HEK293 (cell line): ENCODE measurements at regions not wholly inside any gene's neighbourhood (a gene's known extent, or its start where the extent isn't known, plus 50 kb on each side); places are given as distances from the start of the nearest gene placed in this dataset.
A peak's percentile ranks its signal among the peaks of the same experiment; 100 is the strongest.

Experiments used
- BCL6B ChIP-seq: fragments of 450-650 bp; formaldehyde crosslinking; IDR thresholded peaks from 2 replicates; pipeline ENCODE4 v1.5.1; 2017; ENCODE audit warnings: missing biosample characterization, missing genetic modification characterization
- OSR2 ChIP-seq: fragments of 450-650 bp; formaldehyde crosslinking; IDR thresholded peaks from 2 replicates; pipeline ENCODE4 v1.5.1; 2016; ENCODE audit warnings: missing biosample characterization, missing genetic modification characterization
- REPIN1 ChIP-seq: fragments of 450-650 bp; formaldehyde crosslinking; IDR thresholded peaks from 2 replicates; pipeline ENCODE4 v1.5.1; 2017; ENCODE audit warnings: missing biosample characterization, missing genetic modification characterization, low read depth
- ZBTB49 ChIP-seq: fragments of 450-650 bp; formaldehyde crosslinking; IDR thresholded peaks from 2 replicates; pipeline ENCODE4 v1.5.1; 2016; ENCODE audit warnings: missing biosample characterization, missing genetic modification characterization, low read depth
- ZFP3 ChIP-seq: fragments of 450-650 bp; formaldehyde crosslinking; IDR thresholded peaks from 2 replicates; pipeline ENCODE4 v1.5.1; 2016; ENCODE audit warnings: low read depth, missing biosample characterization, missing genetic modification characterization
- ZIC2 ChIP-seq: fragments of 450-650 bp; formaldehyde crosslinking; IDR thresholded peaks from 2 replicates; pipeline ENCODE4 v1.5.1; 2016; ENCODE audit warnings: missing biosample characterization, missing genetic modification characterization
- ZNF19 ChIP-seq: fragments of 450-650 bp; formaldehyde crosslinking; IDR thresholded peaks from 2 replicates; pipeline ENCODE4; 2016; ENCODE audit warnings: missing biosample characterization, missing genetic modification characterization, low read depth
- ZNF23 ChIP-seq: fragments of 450-650 bp; formaldehyde crosslinking; IDR thresholded peaks from 2 replicates; pipeline ENCODE4 v1.5.1; 2016; ENCODE audit warnings: missing biosample characterization, missing genetic modification characterization, borderline replicate concordance
- ZNF433 ChIP-seq: fragments of 450-650 bp; formaldehyde crosslinking; IDR thresholded peaks from 2 replicates; pipeline ENCODE4 v1.5.1; 2016; ENCODE audit warnings: missing biosample characterization, missing genetic modification characterization, low read depth
- ZNF48 ChIP-seq: fragments of 450-650 bp; formaldehyde crosslinking; IDR thresholded peaks from 2 replicates; pipeline ENCODE4 v1.5.1; 2016; ENCODE audit warnings: missing biosample characterization, missing genetic modification characterization
- ZNF521 ChIP-seq: fragments of 450-650 bp; formaldehyde crosslinking; IDR thresholded peaks from 2 replicates; pipeline ENCODE4 v1.5.1; 2017; ENCODE audit warnings: missing biosample characterization, mild to moderate bottlenecking, missing genetic modification characterization
- ZNF560 ChIP-seq: fragments of 450-650 bp; formaldehyde crosslinking; IDR thresholded peaks from 2 replicates; pipeline ENCODE4 v1.5.1; 2017; ENCODE audit warnings: missing biosample characterization, missing genetic modification characterization, borderline replicate concordance
- ZNF610 ChIP-seq: fragments of 450-650 bp; formaldehyde crosslinking; IDR thresholded peaks from 2 replicates; pipeline ENCODE4 v1.5.1; 2016; ENCODE audit warnings: missing biosample characterization, missing genetic modification characterization, borderline replicate concordance
- ZNF660 ChIP-seq: fragments of 450-650 bp; IDR thresholded peaks from 2 replicates; pipeline ENCODE4 v1.5.1; 2018; ENCODE audit warnings: missing biosample characterization, mild to moderate bottlenecking, missing genetic modification characterization
- ZNF785 ChIP-seq: fragments of 450-650 bp; formaldehyde crosslinking; IDR thresholded peaks from 2 replicates; pipeline ENCODE4 v1.5.1; 2016; ENCODE audit warnings: missing biosample characterization, missing genetic modification characterization
- ZNF792 ChIP-seq: fragments of 450-650 bp; formaldehyde crosslinking; IDR thresholded peaks from 2 replicates; pipeline ENCODE4 v1.5.1; 2016; ENCODE audit warnings: missing biosample characterization, missing genetic modification characterization
- ZSCAN5A ChIP-seq: fragments of 450-650 bp; formaldehyde crosslinking; IDR thresholded peaks from 2 replicates; pipeline ENCODE4 v1.5.1; 2016; ENCODE audit warnings: missing biosample characterization, missing genetic modification characterization
- TF ChIP-seq, protein P1 (sequence below): fragments of 450-650 bp; IDR thresholded peaks from 2 replicates; pipeline ENCODE4 v1.5.1; 2018; ENCODE audit warnings: missing biosample characterization, mild to moderate bottlenecking, missing genetic modification characterization
- TF ChIP-seq, protein P2 (sequence below): fragments of 450-650 bp; formaldehyde crosslinking; conservative IDR thresholded peaks from 2 replicates; pipeline ENCODE4 v1.5.1; 2016; ENCODE audit warnings: low read depth, missing biosample characterization, missing genetic modification characterization
- TF ChIP-seq, protein P3 (sequence below): fragments of 450-650 bp; formaldehyde crosslinking; IDR thresholded peaks from 2 replicates; pipeline ENCODE4 v1.5.1; 2016; ENCODE audit warnings: missing biosample characterization, missing genetic modification characterization
- TF ChIP-seq, protein P4 (sequence below): fragments of 450-650 bp; formaldehyde crosslinking; IDR thresholded peaks from 2 replicates; pipeline ENCODE4 v1.5.1; 2017; ENCODE audit warnings: missing biosample characterization, mild to moderate bottlenecking, missing genetic modification characterization, moderate library complexity

DNA sequence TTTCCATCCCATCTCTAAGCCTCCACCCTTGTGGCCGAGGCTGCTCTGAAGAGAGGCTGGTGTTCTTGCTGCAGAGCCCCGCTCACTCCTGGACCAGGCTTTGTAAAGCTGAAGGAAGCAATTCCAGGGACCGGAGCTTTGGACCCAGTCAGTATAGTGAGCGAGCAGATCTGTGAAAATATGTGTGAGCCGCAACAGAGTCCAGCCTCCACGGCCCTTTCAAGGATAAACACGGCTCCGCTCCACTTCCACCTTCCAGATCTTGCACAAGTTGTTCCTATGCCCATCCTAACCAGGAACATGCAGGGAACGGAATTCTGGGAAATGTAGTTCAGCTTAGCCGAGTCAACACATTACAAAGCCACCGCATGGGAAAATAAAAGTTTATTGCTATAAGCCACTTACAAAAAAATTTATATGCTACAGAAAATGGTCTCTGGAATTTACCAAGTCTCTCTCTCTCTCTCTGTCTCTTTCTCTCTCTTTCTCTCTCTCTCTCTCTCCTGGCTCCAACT lies 151.7 kb upstream of the ZNF521 start (continued):
- TF ChIP-seq BCL6B (tag by site-specific recombination) (no peak), REPIN1 (no peak), ZIC2 (tag by site-specific recombination) (no peak), ZNF521 (tag by site-specific recombination) (no peak), ZSCAN5A (tag by site-specific recombination) (no peak), ZBTB49 (no peak), ZNF792 (tag by site-specific recombination) (no peak), ZNF48 (tag by site-specific recombination) (no peak), ZNF19 (tag by site-specific recombination) (no peak), ZFP3 (tag by site-specific recombination) (no peak), OSR2 (tag by site-specific recombination) (no peak), ZNF433 (tag by site-specific recombination) (no peak), ZNF560 (tag by site-specific recombination) (no peak), ZNF23 (tag by site-specific recombination) (no peak), ZNF660 (0 out of 2 replicates have a peak, but pooled peaks have one; percentile 40), ZNF610 (tag by site-specific recombination) (no peak), ZNF785 (tag by site-specific recombination) (no peak)
- TF ChIP-seq, protein P1, sequence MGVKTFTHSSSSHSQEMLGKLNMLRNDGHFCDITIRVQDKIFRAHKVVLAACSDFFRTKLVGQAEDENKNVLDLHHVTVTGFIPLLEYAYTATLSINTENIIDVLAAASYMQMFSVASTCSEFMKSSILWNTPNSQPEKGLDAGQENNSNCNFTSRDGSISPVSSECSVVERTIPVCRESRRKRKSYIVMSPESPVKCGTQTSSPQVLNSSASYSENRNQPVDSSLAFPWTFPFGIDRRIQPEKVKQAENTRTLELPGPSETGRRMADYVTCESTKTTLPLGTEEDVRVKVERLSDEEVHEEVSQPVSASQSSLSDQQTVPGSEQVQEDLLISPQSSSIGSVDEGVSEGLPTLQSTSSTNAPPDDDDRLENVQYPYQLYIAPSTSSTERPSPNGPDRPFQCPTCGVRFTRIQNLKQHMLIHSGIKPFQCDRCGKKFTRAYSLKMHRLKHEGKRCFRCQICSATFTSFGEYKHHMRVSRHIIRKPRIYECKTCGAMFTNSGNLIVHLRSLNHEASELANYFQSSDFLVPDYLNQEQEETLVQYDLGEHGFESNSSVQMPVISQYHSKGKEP (tag by site-specific recombination), result peak; percentile 57; the same call in 1 of the 2 replicates
- TF ChIP-seq, protein P2, sequence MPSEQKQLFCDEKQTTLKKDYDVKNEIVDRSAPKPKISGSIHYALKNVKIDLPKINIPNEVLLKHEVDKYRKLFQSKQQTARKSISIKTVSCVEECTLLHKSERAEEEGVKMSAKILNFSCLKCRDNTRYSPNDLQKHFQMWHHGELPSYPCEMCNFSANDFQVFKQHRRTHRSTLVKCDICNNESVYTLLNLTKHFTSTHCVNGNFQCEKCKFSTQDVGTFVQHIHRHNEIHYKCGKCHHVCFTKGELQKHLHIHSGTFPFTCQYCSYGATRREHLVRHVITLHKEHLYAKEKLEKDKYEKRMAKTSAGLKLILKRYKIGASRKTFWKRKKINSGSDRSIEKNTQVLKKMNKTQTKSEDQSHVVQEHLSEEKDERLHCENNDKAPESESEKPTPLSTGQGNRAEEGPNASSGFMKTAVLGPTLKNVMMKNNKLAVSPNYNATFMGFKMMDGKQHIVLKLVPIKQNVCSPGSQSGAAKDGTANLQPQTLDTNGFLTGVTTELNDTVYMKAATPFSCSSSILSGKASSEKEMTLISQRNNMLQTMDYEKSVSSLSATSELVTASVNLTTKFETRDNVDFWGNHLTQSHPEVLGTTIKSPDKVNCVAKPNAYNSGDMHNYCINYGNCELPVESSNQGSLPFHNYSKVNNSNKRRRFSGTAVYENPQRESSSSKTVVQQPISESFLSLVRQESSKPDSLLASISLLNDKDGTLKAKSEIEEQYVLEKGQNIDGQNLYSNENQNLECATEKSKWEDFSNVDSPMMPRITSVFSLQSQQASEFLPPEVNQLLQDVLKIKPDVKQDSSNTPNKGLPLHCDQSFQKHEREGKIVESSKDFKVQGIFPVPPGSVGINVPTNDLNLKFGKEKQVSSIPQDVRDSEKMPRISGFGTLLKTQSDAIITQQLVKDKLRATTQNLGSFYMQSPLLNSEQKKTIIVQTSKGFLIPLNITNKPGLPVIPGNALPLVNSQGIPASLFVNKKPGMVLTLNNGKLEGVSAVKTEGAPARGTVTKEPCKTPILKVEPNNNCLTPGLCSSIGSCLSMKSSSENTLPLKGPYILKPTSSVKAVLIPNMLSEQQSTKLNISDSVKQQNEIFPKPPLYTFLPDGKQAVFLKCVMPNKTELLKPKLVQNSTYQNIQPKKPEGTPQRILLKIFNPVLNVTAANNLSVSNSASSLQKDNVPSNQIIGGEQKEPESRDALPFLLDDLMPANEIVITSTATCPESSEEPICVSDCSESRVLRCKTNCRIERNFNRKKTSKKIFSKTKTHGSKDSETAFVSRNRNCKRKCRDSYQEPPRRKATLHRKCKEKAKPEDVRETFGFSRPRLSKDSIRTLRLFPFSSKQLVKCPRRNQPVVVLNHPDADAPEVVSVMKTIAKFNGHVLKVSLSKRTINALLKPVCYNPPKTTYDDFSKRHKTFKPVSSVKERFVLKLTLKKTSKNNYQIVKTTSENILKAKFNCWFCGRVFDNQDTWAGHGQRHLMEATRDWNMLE (tag by site-specific recombination), result peak; percentile 71
- TF ChIP-seq, protein P3, sequence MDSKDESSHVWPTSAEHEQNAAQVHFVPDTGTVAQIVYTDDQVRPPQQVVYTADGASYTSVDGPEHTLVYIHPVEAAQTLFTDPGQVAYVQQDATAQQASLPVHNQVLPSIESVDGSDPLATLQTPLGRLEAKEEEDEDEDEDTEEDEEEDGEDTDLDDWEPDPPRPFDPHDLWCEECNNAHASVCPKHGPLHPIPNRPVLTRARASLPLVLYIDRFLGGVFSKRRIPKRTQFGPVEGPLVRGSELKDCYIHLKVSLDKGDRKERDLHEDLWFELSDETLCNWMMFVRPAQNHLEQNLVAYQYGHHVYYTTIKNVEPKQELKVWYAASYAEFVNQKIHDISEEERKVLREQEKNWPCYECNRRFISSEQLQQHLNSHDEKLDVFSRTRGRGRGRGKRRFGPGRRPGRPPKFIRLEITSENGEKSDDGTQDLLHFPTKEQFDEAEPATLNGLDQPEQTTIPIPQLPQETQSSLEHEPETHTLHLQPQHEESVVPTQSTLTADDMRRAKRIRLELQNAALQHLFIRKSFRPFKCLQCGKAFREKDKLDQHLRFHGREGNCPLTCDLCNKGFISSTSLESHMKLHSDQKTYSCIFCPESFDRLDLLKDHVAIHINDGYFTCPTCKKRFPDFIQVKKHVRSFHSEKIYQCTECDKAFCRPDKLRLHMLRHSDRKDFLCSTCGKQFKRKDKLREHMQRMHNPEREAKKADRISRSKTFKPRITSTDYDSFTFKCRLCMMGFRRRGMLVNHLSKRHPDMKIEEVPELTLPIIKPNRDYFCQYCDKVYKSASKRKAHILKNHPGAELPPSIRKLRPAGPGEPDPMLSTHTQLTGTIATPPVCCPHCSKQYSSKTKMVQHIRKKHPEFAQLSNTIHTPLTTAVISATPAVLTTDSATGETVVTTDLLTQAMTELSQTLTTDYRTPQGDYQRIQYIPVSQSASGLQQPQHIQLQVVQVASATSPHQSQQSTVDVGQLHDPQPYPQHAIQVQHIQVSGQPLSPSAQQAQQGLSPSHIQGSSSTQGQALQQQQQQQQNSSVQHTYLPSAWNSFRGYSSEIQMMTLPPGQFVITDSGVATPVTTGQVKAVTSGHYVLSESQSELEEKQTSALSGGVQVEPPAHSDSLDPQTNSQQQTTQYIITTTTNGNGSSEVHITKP (tag by site-specific recombination), result peak; percentile 67
- TF ChIP-seq, protein P4, sequence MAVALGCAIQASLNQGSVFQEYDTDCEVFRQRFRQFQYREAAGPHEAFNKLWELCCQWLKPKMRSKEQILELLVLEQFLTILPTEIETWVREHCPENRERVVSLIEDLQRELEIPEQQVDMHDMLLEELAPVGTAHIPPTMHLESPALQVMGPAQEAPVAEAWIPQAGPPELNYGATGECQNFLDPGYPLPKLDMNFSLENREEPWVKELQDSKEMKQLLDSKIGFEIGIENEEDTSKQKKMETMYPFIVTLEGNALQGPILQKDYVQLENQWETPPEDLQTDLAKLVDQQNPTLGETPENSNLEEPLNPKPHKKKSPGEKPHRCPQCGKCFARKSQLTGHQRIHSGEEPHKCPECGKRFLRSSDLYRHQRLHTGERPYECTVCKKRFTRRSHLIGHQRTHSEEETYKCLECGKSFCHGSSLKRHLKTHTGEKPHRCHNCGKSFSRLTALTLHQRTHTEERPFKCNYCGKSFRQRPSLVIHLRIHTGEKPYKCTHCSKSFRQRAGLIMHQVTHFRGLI (tag by site-specific recombination), result 0 out of 2 replicates have a peak, but pooled peaks have one; percentile 18
